HepG2 (cell line): ENCODE measurements at regions not wholly inside any gene's neighbourhood (a gene's known extent, or its start where the extent isn't known, plus 50 kb on each side); places are given as distances from the start of the nearest gene placed in this dataset.

Experiments used
- ATAC-seq: fragments of 200-7000 bp; cut with Tn5 transposase; 3 replicates; pipeline ENCODE4 v1.9.1; 2020; ENCODE audit warnings: mild to moderate bottlenecking, moderate library complexity
- BruUV-seq: library from RNA; stranded (reverse); fragments of 400-500 nt; replicated peaks from 2 replicates; lab custom pipeline; 2021; lab: Mats Ljungman, UMichigan
- CTCF ChIA-PET: fragments of 300-600 bp; formaldehyde crosslinking; extraction: SDS; loops from one replicate; lab custom pipeline; 2021; ENCODE audit warnings: low total read pairs, inconsistent platforms, low intra/inter-chr PET ratio; lab: Yijun Ruan, JAX
- POLR2A ChIA-PET: fragments of 350-600 bp; sonication (Branson Sonifier 250); formaldehyde crosslinking; loops from one replicate; lab custom pipeline; 2020; ENCODE audit warnings: antibody characterized with exemption, inconsistent platforms; lab: Yijun Ruan, JAX
- DNase-seq: peaks from one replicate; pipeline ENCODE4 v3.0.0-alpha.2; 2015; ENCODE audit warnings: low spot score
- FAIRE-seq: peaks from 3 replicates; lab custom pipeline; 2011; peaks lifted over from hg19 to GRCh38; lab: Jason Lieb, UNC
- H2AFZ ChIP-seq: one replicate; pipeline ENCODE4 v1.6.1; 2011; ENCODE audit warnings: low read length, inconsistent platforms
- H3K27ac ChIP-seq: fragments of 300-600 bp; 3 replicates; pipeline ENCODE4 v1.8.0; 2011; ENCODE audit warnings: mixed run types, mild to moderate bottlenecking, mixed read lengths, low read length, inconsistent platforms; ENCODE audit not compliant: insufficient read depth; ENCODE audit errors: extremely low read length
- H3K27me3 ChIP-seq, 2 experiments: fragments of 200-600 bp in 1 of 2; 2 replicates in 1 of 2; 3 replicates in 1 of 2; pipeline versions ENCODE4 v1.6.0 to v1.8.0; 2011; ENCODE audit warnings: low read length in 2 of 2, mild to moderate bottlenecking in 2 of 2, moderate library complexity in 2 of 2, inconsistent platforms in 1 of 2; ENCODE audit not compliant: insufficient read depth in 2 of 2, control insufficient read depth in 1 of 2
- H3K36me3 ChIP-seq, 2 experiments: fragments of 200-600 bp in 1 of 2; replicated peaks in 1 of 2; 2 replicates in 1 of 2; 3 replicates in 1 of 2; pipeline versions ENCODE4 v1.5.1 to v1.8.0; 2011; ENCODE audit warnings: low read length in 2 of 2, inconsistent platforms in 1 of 2; ENCODE audit not compliant: insufficient read depth in 2 of 2, control insufficient read depth in 1 of 2
- H3K4me1 ChIP-seq: 2 replicates; pipeline ENCODE4 v1.5.1; 2012; ENCODE audit warnings: low read length, inconsistent platforms; ENCODE audit not compliant: insufficient read depth
- H3K4me2 ChIP-seq: 2 replicates; pipeline ENCODE4 v1.6.0; 2011; ENCODE audit warnings: low read depth, low read length, inconsistent platforms
- H3K4me3 ChIP-seq, 3 experiments: fragments of 200-600 bp in 1 of 3; sonication (generic), shearing (Covaris generic) in 1 of 3; replicated peaks in 1 of 3; 2 replicates each; pipeline ENCODE4 v1.5.1; 2011 to 2016; ENCODE audit warnings: low read length in 3 of 3, inconsistent platforms in 2 of 3, low read depth in 2 of 3, mild to moderate bottlenecking in 2 of 3, control low read depth in 1 of 3, mixed read lengths in 1 of 3; ENCODE audit not compliant: insufficient read depth in 1 of 3
- H3K79me2 ChIP-seq: one replicate; pipeline ENCODE4 v1.6.1; 2011; ENCODE audit warnings: low read length, inconsistent platforms; ENCODE audit not compliant: insufficient read depth
- H3K9ac ChIP-seq: 2 replicates; pipeline ENCODE4 v1.6.0; 2011; ENCODE audit warnings: mild to moderate bottlenecking, low read depth, low read length, inconsistent platforms; ENCODE audit not compliant: insufficient read depth
- H3K9me3 ChIP-seq: 2 replicates; pipeline ENCODE4 v1.5.1; 2012; ENCODE audit warnings: mild to moderate bottlenecking, low read length
- H4K20me1 ChIP-seq: 2 replicates; pipeline ENCODE4 v1.6.0; 2011; ENCODE audit warnings: inconsistent platforms, mild to moderate bottlenecking, low read length, moderate library complexity; ENCODE audit not compliant: insufficient read depth
- AHR ChIP-seq: IDR thresholded peaks from 2 replicates; pipeline ENCODE4 v1.6.1; 2018; ENCODE audit warnings: missing genetic modification reagents, missing compliant biosample characterization
- CCAR2 ChIP-seq: fragments of 200-400 bp; formaldehyde crosslinking; optimal IDR thresholded peaks from 2 replicates; pipeline ENCODE3; 2018; ENCODE audit warnings: low read depth, mild to moderate bottlenecking, low read length, moderate library complexity
- GFI1 ChIP-seq: sonication (generic); formaldehyde crosslinking; IDR thresholded peaks from 2 replicates; pipeline ENCODE4 v1.5.0; 2020; ENCODE audit warnings: missing genetic modification reagents, mild to moderate bottlenecking, borderline replicate concordance
- GPBP1L1 ChIP-seq: sonication (generic); formaldehyde crosslinking; IDR thresholded peaks from 2 replicates; pipeline ENCODE4 v1.5.0; 2020; ENCODE audit warnings: mild to moderate bottlenecking, missing genetic modification reagents
- MIXL1 ChIP-seq: IDR thresholded peaks from 2 replicates; pipeline ENCODE4 v1.6.1; 2016
- PPARG ChIP-seq: conservative IDR thresholded peaks from 2 replicates; pipeline ENCODE4 v1.6.1; 2016; ENCODE audit warnings: missing biosample characterization, missing genetic modification reagents
- RAD51 ChIP-seq: fragments of 450-650 bp; IDR thresholded peaks from 2 replicates; pipeline ENCODE4 v1.6.1; 2016; ENCODE audit warnings: borderline replicate concordance
- RFX1 ChIP-seq: fragments of 450-650 bp; IDR thresholded peaks from 2 replicates; pipeline ENCODE4 v1.6.1; 2017
- SMARCC2 ChIP-seq: fragments of 450-650 bp; IDR thresholded peaks from 2 replicates; pipeline ENCODE4 v1.6.1; 2017; ENCODE audit warnings: antibody characterized with exemption, mild to moderate bottlenecking
- SOX6 ChIP-seq, 2 experiments: fragments of 450-650 bp in 1 of 2; sonication (generic) in 1 of 2; formaldehyde crosslinking in 1 of 2; IDR thresholded peaks; 2 replicates each; pipeline versions ENCODE4 v1.4.0 to v1.6.1; 2017 to 2020; ENCODE audit warnings: antibody characterized with exemption in 1 of 2, mild to moderate bottlenecking in 1 of 2, missing genetic modification reagents in 1 of 2
- SP1 ChIP-seq, 2 experiments: fragments of 450-650 bp in 1 of 2; sonication (generic) in 1 of 2; formaldehyde crosslinking in 1 of 2; IDR thresholded peaks; 2 replicates each; pipeline versions ENCODE4 v1.4.0 to v1.6.1; 2016 to 2020; ENCODE audit warnings: missing genetic modification reagents in 1 of 2
- SYNCRIP ChIP-seq: fragments of 200-400 bp; formaldehyde crosslinking; IDR thresholded peaks from 2 replicates; pipeline ENCODE4 v1.6.1; 2018; ENCODE audit warnings: mild to moderate bottlenecking, low read depth, low read length; ENCODE audit not compliant: insufficient read depth
- ZBTB20 ChIP-seq: sonication (generic); formaldehyde crosslinking; IDR thresholded peaks from 2 replicates; pipeline ENCODE4 v1.8.1; 2023; ENCODE audit warnings: missing genetic modification reagents, low read depth, mild to moderate bottlenecking, borderline replicate concordance
- ZMYM4 ChIP-seq: sonication (generic); formaldehyde crosslinking; IDR thresholded peaks from 2 replicates; pipeline ENCODE4 v1.8.1; 2023; ENCODE audit warnings: mild to moderate bottlenecking, missing genetic modification reagents
- ZNF143 ChIP-seq: sonication (generic); formaldehyde crosslinking; IDR thresholded peaks from 2 replicates; pipeline ENCODE4 v1.4.0; 2020; ENCODE audit warnings: missing genetic modification reagents
- ZNF296 ChIP-seq: sonication (generic); formaldehyde crosslinking; conservative IDR thresholded peaks from 2 replicates; pipeline ENCODE4 v1.5.0; 2020; ENCODE audit warnings: mild to moderate bottlenecking, missing genetic modification reagents
- ZNF530 ChIP-seq: sonication (generic); formaldehyde crosslinking; IDR thresholded peaks from 2 replicates; pipeline ENCODE4 v1.5.0; 2020; ENCODE audit warnings: low read depth, mild to moderate bottlenecking, missing genetic modification reagents
- WGBS: methylation state at CpG from one replicate; pipeline ENCODE4 v1.1.6; 2017; ENCODE audit warnings: low lambda C conversion rate; 5-methylcytosine and 5-hydroxymethylcytosine counted together
- in situ Hi-C: cut with HindIII; loops from 2 replicates; pipeline ENCODE4 v1.10.0; 2017; ENCODE audit warnings: low pct_unique_long_range_greater_than_20kb; ENCODE audit not compliant: extremely low pct_ligation_motif_present
- intact Hi-C: fragments of 100-400 bp; cut with micrococcal nuclease; formaldehyde crosslinking; loops from one replicate; pipeline ENCODE4 v1.10.0; 2022; ENCODE audit not compliant: unreplicated experiment
- TF ChIP-seq, protein P1 (sequence below): sonication (generic); formaldehyde crosslinking; IDR thresholded peaks from 2 replicates; pipeline ENCODE4 v1.5.0; 2020; ENCODE audit warnings: missing genetic modification reagents, mild to moderate bottlenecking, borderline replicate concordance

DNA sequence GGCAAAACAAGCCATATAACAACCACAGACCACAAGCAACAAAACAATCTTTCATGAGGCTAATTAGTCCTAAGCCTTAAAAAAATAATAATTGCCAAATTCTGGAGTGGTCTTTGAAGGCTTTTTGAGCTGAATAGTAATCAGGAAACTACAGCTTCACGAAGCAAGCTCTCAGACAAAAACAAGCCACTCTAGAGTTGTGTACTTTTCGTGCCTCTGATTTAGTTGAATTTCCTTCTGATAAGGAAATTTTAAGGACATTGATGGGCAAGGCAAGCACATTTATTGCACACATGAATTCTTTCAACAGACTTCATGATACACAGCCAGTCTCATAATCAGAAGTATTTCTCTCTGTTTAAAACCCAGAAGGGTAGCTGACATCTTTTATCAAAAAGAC is 130.8 kb upstream of the IRX3 start (continued):
- no peak for TF ChIP-seq AHR (CRISPR knock-in tag)
- TF ChIP-seq CCAR2 = no peak
- no peak for TF ChIP-seq RFX1
- TF ChIP-seq SP1 (IDR thresholded peaks at IDR 0.05) = no peak
- no peak for TF ChIP-seq SP1 (CRISPR knock-in tag; IDR thresholded peaks at IDR 0.05)
- TF ChIP-seq, all 625 proteins: peak for 0

DNA sequence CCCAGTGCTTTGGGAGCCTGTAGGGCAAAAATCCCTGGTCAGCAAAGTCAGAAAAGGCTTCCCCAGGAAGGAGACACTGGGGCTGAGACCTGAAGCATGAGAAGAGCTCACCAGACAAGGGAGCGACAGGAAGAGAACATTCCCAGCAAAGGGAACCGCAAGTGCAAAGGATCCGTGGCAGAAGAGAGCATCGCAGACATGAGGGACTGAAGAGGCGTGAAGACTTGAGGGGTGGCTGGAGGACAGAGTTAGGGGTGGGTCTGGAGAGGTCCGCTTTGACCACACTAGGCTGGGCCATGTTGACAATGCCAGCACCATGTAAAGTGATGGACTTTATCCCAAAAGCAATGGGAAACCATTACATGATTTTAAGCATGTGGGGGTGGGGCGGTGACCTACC is 128.1 kb upstream of the IRX3 start:
- ChIA-PET POLR2A (no interaction called here), CTCF (no interaction called here)
- ATAC-seq (no peak), FAIRE-seq (no peak), DNase-seq (no peak)
- no peaks in the 10 kb centered on the region for H3K79me2 ChIP-seq
- intact Hi-C loops = no loop called here
- no TSS peak for BruUV-seq
- no peaks in the 10 kb centered on the region for H3K36me3 ChIP-seq
- H3K27me3 ChIP-seq = peaks cover 6 to 29% of the 10 kb centered on the region in 2 experiments; a peak in 3 of 5 replicates
- no peak overlapping the region for H3K27ac ChIP-seq
- no peak overlapping the region for H3K4me2 ChIP-seq
- in situ Hi-C loops = no loop called here
- no peak overlapping the region for H3K9ac ChIP-seq
- no peak overlapping the region for H2AFZ ChIP-seq
- no peak overlapping the region for H3K4me3 ChIP-seq
- H3K4me1 ChIP-seq = peaks cover 15% of the 10 kb centered on the region; the same call in 1 of the 2 replicates
- H4K20me1 ChIP-seq = no peaks in the 10 kb centered on the region
- no peak for TF ChIP-seq SOX6 (IDR thresholded peaks at IDR 0.05)
- no peak for TF ChIP-seq SOX6 (CRISPR knock-in tag; IDR thresholded peaks at IDR 0.05)
- TF ChIP-seq SYNCRIP = no peak
- no peak for TF ChIP-seq GFI1 (CRISPR knock-in tag)
- no peak for TF ChIP-seq ZNF143 (CRISPR knock-in tag)
- no peak for TF ChIP-seq ZBTB20 (CRISPR knock-in tag)
- TF ChIP-seq PPARG (CRISPR knock-in tag) = no peak
- no peak for TF ChIP-seq SMARCC2
- no peak for TF ChIP-seq ZNF296 (CRISPR knock-in tag)
- TF ChIP-seq GPBP1L1 (CRISPR knock-in tag) = no peak
- TF ChIP-seq RAD51 = no peak
- TF ChIP-seq, protein P1, sequence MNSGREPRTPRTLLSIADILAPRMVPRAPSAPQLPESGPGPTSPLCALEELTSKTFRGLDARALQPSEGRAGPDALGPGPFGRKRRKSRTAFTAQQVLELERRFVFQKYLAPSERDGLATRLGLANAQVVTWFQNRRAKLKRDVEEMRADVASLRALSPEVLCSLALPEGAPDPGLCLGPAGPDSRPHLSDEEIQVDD = no peak
- no peak for TF ChIP-seq MIXL1 (CRISPR knock-in tag)
- no peak for TF ChIP-seq ZMYM4 (CRISPR knock-in tag)
- TF ChIP-seq ZNF530 (CRISPR knock-in tag) = no peak
- WGBS = 76% methylated on average over 7 of the region's 7 CpGs
- H3K9me3 ChIP-seq = no peaks in the 10 kb centered on the region
